Mucosa of rectum (tissue), 2 donors: ENCODE measurements at regions not wholly inside any gene's neighbourhood (a gene's known extent, or its start where the extent isn't known, plus 50 kb on each side); places are given as distances from the start of the nearest gene placed in this dataset.
"Not testable (repeated sequence)": the region's sequence is repeated elsewhere in the genome, so short reads cannot be mapped to it uniquely, and the experiment has no call there.

Experiments
- H3K27ac ChIP-seq, 2 donors: one replicate each; pipeline ENCODE4 v1.7.0; 2013; ENCODE audit warnings: inconsistent platforms in 2 of 2, low read depth in 2 of 2, low read length in 2 of 2
- H3K27me3 ChIP-seq, 2 donors: one replicate each; pipeline ENCODE4 v1.7.0; 2013; ENCODE audit warnings: low read length in 2 of 2; ENCODE audit not compliant: control insufficient read depth in 2 of 2, insufficient read depth in 2 of 2
- H3K36me3 ChIP-seq, 2 donors: one replicate each; pipeline ENCODE4 v1.7.0; 2013; ENCODE audit warnings: low read length in 2 of 2; ENCODE audit not compliant: control insufficient read depth in 2 of 2, insufficient read depth in 2 of 2
- H3K4me1 ChIP-seq, 2 donors: one replicate each; pipeline ENCODE4 v1.7.0; 2013; ENCODE audit warnings: low read length in 2 of 2, mild to moderate bottlenecking in 1 of 2; ENCODE audit not compliant: control insufficient read depth in 2 of 2, insufficient read depth in 2 of 2
- H3K4me3 ChIP-seq, 2 donors: one replicate each; pipeline ENCODE4 v1.7.0; 2013; ENCODE audit warnings: low read length in 2 of 2
- H3K9ac ChIP-seq, 2 donors: one replicate each; pipeline ENCODE4 v1.7.0; 2013; ENCODE audit warnings: low read length in 2 of 2, low read depth in 1 of 2, mild to moderate bottlenecking in 1 of 2
- H3K9me3 ChIP-seq, 2 donors: one replicate each; pipeline ENCODE4 v1.7.0; 2013; ENCODE audit warnings: low read length in 2 of 2; ENCODE audit not compliant: control insufficient read depth in 2 of 2
- donor health status: healthy.
- donor health status: Normal muscosa, but diverticular disease.

DNA sequence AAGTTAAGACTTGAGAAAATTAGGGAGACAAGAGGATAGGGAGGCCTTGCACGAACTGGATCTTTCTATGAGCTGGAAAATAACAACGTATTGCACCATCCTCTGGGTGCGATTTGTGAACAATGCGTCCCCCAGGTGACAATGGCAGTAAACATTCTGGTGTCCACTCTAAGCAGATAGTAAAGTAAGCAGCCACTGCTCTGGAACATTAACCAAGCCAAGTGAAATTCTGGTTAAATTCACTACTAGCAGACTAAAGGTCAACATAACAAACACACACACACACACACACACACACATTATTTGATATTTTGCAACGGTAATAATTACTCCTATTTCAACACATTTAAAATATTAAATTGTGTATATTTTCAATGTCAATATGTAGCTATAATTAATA is 242.2 kb upstream of the DCAF8L1 start:
- no peaks in the 10 kb centered on the region for H3K4me1 ChIP-seq
- H3K27me3 ChIP-seq = no peaks in the 10 kb centered on the region
- H3K4me3 ChIP-seq = no peak overlapping the region
- no peak overlapping the region for H3K9ac ChIP-seq
- H3K27ac ChIP-seq = no peak overlapping the region
- no peaks in the 10 kb centered on the region for H3K36me3 ChIP-seq
- no peaks in the 10 kb centered on the region for H3K9me3 ChIP-seq

DNA sequence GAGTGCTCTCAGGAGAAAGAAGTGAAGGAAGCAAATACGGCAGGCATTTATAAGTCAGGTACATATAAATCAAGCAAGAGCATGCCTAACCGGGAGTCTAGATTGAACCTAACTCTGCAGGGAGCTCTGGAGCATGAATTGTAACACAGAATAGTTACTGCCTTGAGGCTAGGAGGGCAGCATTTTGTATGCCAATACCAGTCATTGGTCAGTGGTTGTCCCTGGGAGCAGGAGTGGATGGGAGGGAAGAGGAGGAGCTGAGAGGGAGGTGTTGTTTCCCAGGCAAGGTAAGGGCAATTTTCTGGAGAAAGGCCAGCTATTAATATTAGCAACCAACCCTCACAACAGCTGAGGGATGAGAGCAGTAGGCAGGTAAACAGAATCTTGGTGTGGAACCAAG is 224.7 kb upstream of the DCAF8L1 start:
- H3K36me3 ChIP-seq = no peaks in the 10 kb centered on the region
- no peaks in the 10 kb centered on the region for H3K9me3 ChIP-seq
- H3K27ac ChIP-seq = no peak overlapping the region
- no peaks in the 10 kb centered on the region for H3K4me1 ChIP-seq
- H3K4me3 ChIP-seq = peak overlapping the region in 1 of 2 donors; percentile 6
- H3K9ac ChIP-seq = no peak overlapping the region
- H3K27me3 ChIP-seq = no peaks in the 10 kb centered on the region

- Histone ChIP-seq H3K27me3 (no peaks in the 10 kb centered on the region), H3K9ac (no peak overlapping the region), H3K27ac (no peak overlapping the region), H3K36me3 (no peaks in the 10 kb centered on the region), H3K4me1 (no peaks in the 10 kb centered on the region), H3K4me3 (no peak overlapping the region), H3K9me3 (no peaks in the 10 kb centered on the region)
Observed at GRCh38 chrX:28205126-28205525, 223.9 kb upstream of the DCAF8L1 start.

DNA sequence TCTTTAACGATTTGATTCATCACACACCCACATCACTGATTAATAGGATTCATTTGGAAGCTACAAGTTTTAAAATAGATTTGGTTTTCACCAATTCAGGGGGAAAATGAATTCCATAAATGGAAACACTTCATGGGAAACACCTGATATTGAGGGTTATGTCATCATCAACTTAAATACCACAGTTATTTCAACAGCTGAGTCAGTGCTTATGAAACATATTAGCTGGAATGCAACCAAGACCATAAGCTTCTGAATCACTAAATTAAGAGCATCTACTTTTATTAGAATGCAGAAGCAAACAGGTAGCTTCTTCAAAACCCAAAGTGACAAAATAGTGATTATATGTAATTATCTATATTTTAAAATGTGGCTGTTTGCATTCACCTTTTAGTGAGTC is 207.8 kb upstream of the DCAF8L1 start:
- H3K27ac ChIP-seq = no peak overlapping the region
- H3K27me3 ChIP-seq = no peaks in the 10 kb centered on the region
- no peak overlapping the region for H3K9ac ChIP-seq
- no peak overlapping the region for H3K4me3 ChIP-seq
- H3K36me3 ChIP-seq = no peaks in the 10 kb centered on the region
- no peaks in the 10 kb centered on the region for H3K4me1 ChIP-seq
- no peaks in the 10 kb centered on the region for H3K9me3 ChIP-seq

- H3K4me3 ChIP-seq = no peak overlapping the region
- no peaks in the 10 kb centered on the region for H3K36me3 ChIP-seq
Observed at GRCh38 chrX:28188526-28188925, 207.3 kb upstream of the DCAF8L1 start.

GRCh38 chrX:28180096-28180495 is 198.8 kb upstream of the DCAF8L1 start:
- H3K27ac ChIP-seq = no peak overlapping the region
- no peak overlapping the region for H3K9ac ChIP-seq
- H3K9me3 ChIP-seq = no peaks in the 10 kb centered on the region
- H3K27me3 ChIP-seq = no peaks in the 10 kb centered on the region
- no peak overlapping the region for H3K4me3 ChIP-seq
- no peaks in the 10 kb centered on the region for H3K4me1 ChIP-seq
- H3K36me3 ChIP-seq = no peaks in the 10 kb centered on the region

More at GRCh38 chrX:28188526-28188925, 207.3 kb upstream of the DCAF8L1 start:
- no peak overlapping the region for H3K9ac ChIP-seq
- no peaks in the 10 kb centered on the region for H3K4me1 ChIP-seq
- no peaks in the 10 kb centered on the region for H3K9me3 ChIP-seq
- H3K27me3 ChIP-seq = no peaks in the 10 kb centered on the region
- no peak overlapping the region for H3K27ac ChIP-seq

DNA sequence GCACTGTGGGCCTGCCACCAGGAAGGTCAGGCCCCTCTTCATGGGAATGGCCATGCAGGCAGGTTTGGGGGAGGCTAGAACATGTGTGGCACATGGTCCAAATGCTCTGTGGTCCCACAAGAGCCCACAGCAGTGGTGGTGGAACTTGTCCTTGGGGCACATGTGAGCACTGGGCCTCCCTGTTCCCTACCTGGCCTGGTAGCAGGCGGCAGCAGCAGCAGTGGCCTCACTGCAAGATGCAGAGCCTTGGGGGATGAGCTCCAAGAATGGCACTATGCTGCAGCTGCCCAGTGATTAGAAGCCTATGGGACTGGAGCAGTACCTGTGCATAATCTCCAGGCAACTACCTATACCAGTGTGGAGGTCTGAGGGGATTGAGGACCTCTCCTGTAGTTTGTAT is 197.0 kb upstream of the DCAF8L1 start:
- no peaks in the 10 kb centered on the region for H3K27me3 ChIP-seq
- H3K4me3 ChIP-seq = no peak overlapping the region
- no peak overlapping the region for H3K9ac ChIP-seq
- H3K36me3 ChIP-seq = no peaks in the 10 kb centered on the region
- H3K4me1 ChIP-seq = no peaks in the 10 kb centered on the region
- H3K9me3 ChIP-seq = no peaks in the 10 kb centered on the region
- H3K27ac ChIP-seq = no peak overlapping the region

DNA sequence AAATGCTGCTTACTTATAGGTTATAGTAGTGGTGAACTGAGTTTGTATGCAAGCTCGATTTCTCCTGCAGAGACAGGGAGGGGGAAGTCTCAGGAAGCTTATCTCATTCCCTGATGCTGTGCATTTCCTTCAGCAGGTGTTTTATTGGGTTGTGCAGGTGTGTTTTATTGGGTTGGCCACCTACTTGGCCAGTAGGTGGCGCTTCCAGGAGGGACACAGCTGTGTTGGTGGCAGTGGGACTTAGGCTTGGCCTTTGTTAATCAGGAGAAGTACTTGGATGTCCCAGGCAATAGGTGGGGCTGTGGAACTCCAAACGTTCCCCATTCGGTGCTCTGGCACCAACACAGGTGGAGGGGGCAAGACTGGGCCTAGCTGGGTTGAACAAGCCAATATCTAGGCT is 196.0 kb upstream of the DCAF8L1 start:
- no peaks in the 10 kb centered on the region for H3K4me1 ChIP-seq
- H3K9me3 ChIP-seq = no peaks in the 10 kb centered on the region
- H3K4me3 ChIP-seq = no peak overlapping the region
- no peaks in the 10 kb centered on the region for H3K36me3 ChIP-seq
- no peak overlapping the region for H3K27ac ChIP-seq
- H3K27me3 ChIP-seq = no peaks in the 10 kb centered on the region
- H3K9ac ChIP-seq = no peak overlapping the region

DNA sequence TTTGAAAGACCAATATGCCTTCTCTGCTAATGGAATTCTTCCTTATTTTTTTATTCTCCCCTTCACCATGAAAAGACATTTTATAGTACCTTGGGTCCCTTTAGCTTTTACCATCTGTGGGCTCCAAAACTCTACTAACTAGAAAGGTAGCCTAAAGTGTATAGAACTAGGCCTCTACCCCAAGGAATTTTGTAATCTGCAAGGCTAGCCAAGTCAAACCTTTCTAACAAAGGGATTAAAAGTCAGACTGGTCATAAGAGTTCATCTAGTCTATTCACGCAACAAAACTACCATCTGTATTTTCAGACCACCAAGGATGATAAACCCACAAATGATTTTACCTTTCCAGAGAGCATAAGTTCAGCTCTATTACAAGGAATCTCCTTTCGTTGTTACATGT is 189.5 kb upstream of the DCAF8L1 start:
- H3K27me3 ChIP-seq = no peaks in the 10 kb centered on the region
- no peaks in the 10 kb centered on the region for H3K9me3 ChIP-seq
- H3K36me3 ChIP-seq = no peaks in the 10 kb centered on the region
- H3K4me1 ChIP-seq = no peaks in the 10 kb centered on the region
- H3K4me3 ChIP-seq = no peak overlapping the region
- no peak overlapping the region for H3K9ac ChIP-seq
- no peak overlapping the region for H3K27ac ChIP-seq

GRCh38 chrX:28158019-28158777 is 176.9 kb upstream of the DCAF8L1 start:
- Histone ChIP-seq H3K27ac (no peak overlapping the region), H3K4me1 (no peaks in the 10 kb centered on the region), H3K27me3 (no peaks in the 10 kb centered on the region), H3K36me3 (no peaks in the 10 kb centered on the region), H3K4me3 (no peak overlapping the region), H3K9ac (no peak overlapping the region), H3K9me3 (no peaks in the 10 kb centered on the region)

- H3K4me3 ChIP-seq, H3K4me1 ChIP-seq: not testable (repeated sequence)
Observed at GRCh38 chrX:28152263-28152662, 171.0 kb upstream of the DCAF8L1 start.

More at GRCh38 chrX:28152263-28152662, 171.0 kb upstream of the DCAF8L1 start:
- H3K9ac ChIP-seq, H3K9me3 ChIP-seq, H3K27ac ChIP-seq, H3K27me3 ChIP-seq, H3K36me3 ChIP-seq: not testable (repeated sequence)
